CD4-positive, alpha-beta T cell (primary cell): ENCODE measurements at regions not wholly inside any gene's neighbourhood (a gene's known extent, or its start where the extent isn't known, plus 50 kb on each side); places are given as distances from the start of the nearest gene placed in this dataset.

Source experiments
- ATAC-seq: fragments of 200-7000 bp; cut with Tn5 transposase; one replicate; pipeline ENCODE4 v1.10.0; 2022; ENCODE audit warnings: mild to moderate bottlenecking; ENCODE audit not compliant: poor library complexity
- CTCF ChIA-PET: fragments of 350-600 bp; sonication (Branson Sonifier 250); formaldehyde crosslinking; loops from one replicate; lab custom pipeline; 2021; ENCODE audit warnings: antibody characterized with exemption, inconsistent platforms; lab: Charles Lee
- POLR2A ChIA-PET: fragments of 350-600 bp; sonication (Branson Sonifier 250); formaldehyde crosslinking; loops from one replicate; lab custom pipeline; 2021; ENCODE audit warnings: antibody characterized with exemption, inconsistent platforms; lab: Charles Lee
- DNase-seq, 14 experiments: peaks; one replicate each; pipeline ENCODE4 v3.0.0-alpha.2; 2013 to 2020; ENCODE audit warnings: mixed read lengths in 2 of 14
- H3K27ac ChIP-seq, 2 donors: one replicate each; pipeline versions ENCODE4 v1.5.1 to v1.7.0; 2013; ENCODE audit warnings: low read length in 2 of 2, low read depth in 1 of 2, mild to moderate bottlenecking in 1 of 2
- H3K27me3 ChIP-seq, 2 experiments: 1 replicate in 1 of 2; 2 replicates in 1 of 2; pipeline versions ENCODE4 v1.6.1 to v1.7.0; 2013; ENCODE audit warnings: low read length in 2 of 2, control low read depth in 1 of 2, mild to moderate bottlenecking in 1 of 2, moderate library complexity in 1 of 2; ENCODE audit not compliant: insufficient read depth in 2 of 2, control insufficient read depth in 1 of 2
- H3K36me3 ChIP-seq: one replicate; pipeline ENCODE4 v1.6.1; 2013; ENCODE audit warnings: low read length, control low read depth; ENCODE audit not compliant: insufficient read depth
- H3K4me1 ChIP-seq: one replicate; pipeline ENCODE4 v1.6.1; 2013; ENCODE audit warnings: low read length, control low read depth; ENCODE audit not compliant: insufficient read depth
- H3K4me3 ChIP-seq: one replicate; pipeline ENCODE4 v1.5.1; 2013; ENCODE audit warnings: mild to moderate bottlenecking, low read length, moderate library complexity
- H3K9me3 ChIP-seq, 2 experiments: 1 replicate in 1 of 2; 2 replicates in 1 of 2; pipeline versions ENCODE4 v1.6.1 to v1.7.0; 2013; ENCODE audit warnings: low read length in 2 of 2, mild to moderate bottlenecking in 2 of 2, control low read depth in 1 of 2, moderate library complexity in 1 of 2; ENCODE audit not compliant: control insufficient read depth in 1 of 2, insufficient read depth in 1 of 2
- H3K27ac Mint-ChIP-seq: one replicate; pipeline ENCODE4 v1.8.0; 2020; ENCODE audit warnings: mixed read lengths
- H3K27me3 Mint-ChIP-seq: one replicate; pipeline ENCODE4 v1.8.0; 2021; ENCODE audit warnings: mixed read lengths
- H3K36me3 Mint-ChIP-seq: one replicate; pipeline ENCODE4 v1.8.0; 2021; ENCODE audit warnings: low read depth, mixed read lengths
- H3K4me1 Mint-ChIP-seq: one replicate; pipeline ENCODE4 v1.8.0; 2021; ENCODE audit warnings: low read depth, mixed read lengths
- H3K4me3 Mint-ChIP-seq: one replicate; pipeline ENCODE4 v1.8.0; 2020; ENCODE audit warnings: mild to moderate bottlenecking, mixed read lengths
- H3K9me3 Mint-ChIP-seq: one replicate; pipeline ENCODE4 v1.8.0; 2020; ENCODE audit warnings: mixed read lengths
- CTCF ChIP-seq: fragments of 200-600 bp; IDR thresholded peaks from one replicate; pipeline ENCODE4 v1.8.0; 2022; ENCODE audit warnings: antibody characterized with exemption, mild to moderate bottlenecking
- intact Hi-C, 2 experiments: fragments of 100-400 bp; cut with DNase I in 1 of 2; cut with micrococcal nuclease in 1 of 2; formaldehyde crosslinking; loops; one replicate each; pipeline versions ENCODE4 v1.15.1 to v1.9.0; 2023 to 2025; cut with DNase I, micrococcal nuclease

- ChIA-PET POLR2A (no interaction called here), CTCF (no interaction called here)
- H3K9me3 ChIP-seq: no peaks in the 10 kb centered on the region
- no peaks in the 10 kb centered on the region for H3K4me1 ChIP-seq
- no peaks in the 10 kb centered on the region for H3K36me3 ChIP-seq
- DNase-seq: no peak
- H3K36me3 Mint-ChIP-seq: no peaks in the 10 kb centered on the region
- H3K27me3 ChIP-seq: no peaks in the 10 kb centered on the region
- H3K27me3 Mint-ChIP-seq: no peaks in the 10 kb centered on the region
- ATAC-seq: no peak
- intact Hi-C loops: no loop called here
- no peaks in the 10 kb centered on the region for H3K9me3 Mint-ChIP-seq
- H3K4me1 Mint-ChIP-seq: no peaks in the 10 kb centered on the region
- H3K4me3 Mint-ChIP-seq: no peak overlapping the region
- H3K4me3 ChIP-seq: no peak overlapping the region
- no peak for TF ChIP-seq CTCF
- no peak overlapping the region for H3K27ac Mint-ChIP-seq
- no peak overlapping the region for H3K27ac ChIP-seq
Observed at GRCh38 chr1:59100708-59101374, 196.1 kb upstream of the FGGY start.

- ATAC-seq: no peak
- Histone ChIP-seq H3K9me3 (no peaks in the 10 kb centered on the region), H3K4me3 (no peak overlapping the region), H3K27me3 (no peaks in the 10 kb centered on the region), H3K4me1 (no peaks in the 10 kb centered on the region), H3K36me3 (no peaks in the 10 kb centered on the region), H3K27ac (no peak overlapping the region)
- H3K27me3 Mint-ChIP-seq: no peaks in the 10 kb centered on the region
- H3K9me3 Mint-ChIP-seq: no peaks in the 10 kb centered on the region
- DNase-seq: no peak
- intact Hi-C loops: no loop called here
- ChIA-PET POLR2A (no interaction called here), CTCF (no interaction called here)
- H3K27ac Mint-ChIP-seq: no peak overlapping the region
- no peaks in the 10 kb centered on the region for H3K36me3 Mint-ChIP-seq
- TF ChIP-seq CTCF: no peak
- no peaks in the 10 kb centered on the region for H3K4me1 Mint-ChIP-seq
- H3K4me3 Mint-ChIP-seq: no peak overlapping the region
Observed at GRCh38 chr1:59101518-59101917, 195.4 kb upstream of the FGGY start.

GRCh38 chr1:59103457-59103856 is 193.4 kb upstream of the FGGY start:
- H3K4me3 Mint-ChIP-seq: no peak overlapping the region

More at GRCh38 chr1:59103457-59103856, 193.4 kb upstream of the FGGY start:
- H3K27ac Mint-ChIP-seq: no peak overlapping the region
- no peaks in the 10 kb centered on the region for H3K9me3 Mint-ChIP-seq
- DNase-seq: no peak
- POLR2A ChIA-PET: no interaction called here
- Histone ChIP-seq H3K4me3 (no peak overlapping the region), H3K4me1 (no peaks in the 10 kb centered on the region), H3K9me3 (no peaks in the 10 kb centered on the region), H3K27ac (no peak overlapping the region), H3K36me3 (no peaks in the 10 kb centered on the region), H3K27me3 (no peaks in the 10 kb centered on the region)
- ATAC-seq: no peak
- CTCF ChIA-PET: no interaction called here
- TF ChIP-seq CTCF: no peak
- no peaks in the 10 kb centered on the region for H3K36me3 Mint-ChIP-seq
- H3K27me3 Mint-ChIP-seq: no peaks in the 10 kb centered on the region
- no peaks in the 10 kb centered on the region for H3K4me1 Mint-ChIP-seq
- intact Hi-C loops: no loop called here
